ENCODE measurements at regions not wholly inside any gene's neighbourhood (a gene's known extent, or its start where the extent isn't known, plus 50 kb on each side); places are given as distances from the start of the nearest gene placed in this dataset.
"Not testable (repeated sequence)": the region's sequence is repeated elsewhere in the genome, so short reads cannot be mapped to it uniquely, and the experiment has no call there.

DNA sequence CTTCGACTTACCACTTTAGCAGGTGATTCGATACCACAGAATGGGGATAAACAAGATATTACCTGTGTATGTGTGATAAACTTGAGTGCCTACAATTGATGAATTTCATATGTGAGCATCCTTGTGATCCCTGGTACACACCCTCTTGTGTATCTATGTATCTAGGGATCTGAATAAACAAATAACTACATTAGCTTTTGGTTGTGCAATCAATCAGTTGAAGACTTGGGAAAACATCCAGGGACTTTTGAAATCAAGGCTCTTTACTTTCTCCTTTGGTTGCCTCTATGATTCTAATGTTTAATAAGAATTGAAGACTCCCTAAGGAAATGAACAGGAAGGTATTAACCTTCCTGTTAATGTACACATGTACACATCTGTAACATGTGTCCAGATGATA is 97.3 kb upstream of the DCC start:
- H3K36me3 ChIP-seq = no peaks in the 10 kb centered on the region
- TF ChIP-seq, protein P1, sequence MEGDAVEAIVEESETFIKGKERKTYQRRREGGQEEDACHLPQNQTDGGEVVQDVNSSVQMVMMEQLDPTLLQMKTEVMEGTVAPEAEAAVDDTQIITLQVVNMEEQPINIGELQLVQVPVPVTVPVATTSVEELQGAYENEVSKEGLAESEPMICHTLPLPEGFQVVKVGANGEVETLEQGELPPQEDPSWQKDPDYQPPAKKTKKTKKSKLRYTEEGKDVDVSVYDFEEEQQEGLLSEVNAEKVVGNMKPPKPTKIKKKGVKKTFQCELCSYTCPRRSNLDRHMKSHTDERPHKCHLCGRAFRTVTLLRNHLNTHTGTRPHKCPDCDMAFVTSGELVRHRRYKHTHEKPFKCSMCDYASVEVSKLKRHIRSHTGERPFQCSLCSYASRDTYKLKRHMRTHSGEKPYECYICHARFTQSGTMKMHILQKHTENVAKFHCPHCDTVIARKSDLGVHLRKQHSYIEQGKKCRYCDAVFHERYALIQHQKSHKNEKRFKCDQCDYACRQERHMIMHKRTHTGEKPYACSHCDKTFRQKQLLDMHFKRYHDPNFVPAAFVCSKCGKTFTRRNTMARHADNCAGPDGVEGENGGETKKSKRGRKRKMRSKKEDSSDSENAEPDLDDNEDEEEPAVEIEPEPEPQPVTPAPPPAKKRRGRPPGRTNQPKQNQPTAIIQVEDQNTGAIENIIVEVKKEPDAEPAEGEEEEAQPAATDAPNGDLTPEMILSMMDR (IDR thresholded peaks at IDR 0.05) = no peak
- DNase-seq (ENCODE audit: low spot score) = no peak
- no peaks in the 10 kb centered on the region for H3K9me3 ChIP-seq
- H3K4me1 ChIP-seq = no peaks in the 10 kb centered on the region
- H3K4me3 ChIP-seq = no peak overlapping the region
- H3K27ac ChIP-seq = no peak overlapping the region
- H3K27me3 ChIP-seq = no peaks in the 10 kb centered on the region

DNA sequence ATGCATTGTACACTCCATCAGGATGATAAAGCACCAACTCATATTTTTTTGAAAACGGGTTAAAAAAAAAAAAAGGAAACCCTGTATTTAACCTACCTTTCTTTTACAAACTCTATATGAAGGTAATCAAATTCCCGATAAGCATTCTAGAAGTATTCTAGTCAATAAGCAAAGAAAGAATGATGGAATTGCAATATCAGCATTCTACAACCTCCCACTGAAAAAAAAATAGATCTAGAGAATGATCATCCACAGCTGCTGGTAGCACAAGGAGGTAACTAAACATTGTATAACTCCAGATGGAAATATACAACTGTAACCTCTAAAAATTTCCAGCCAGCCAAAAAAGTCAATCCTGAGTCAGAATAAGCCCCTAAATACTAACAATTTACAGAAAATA is 95.3 kb upstream of the DCC start:
- no peak for DNase-seq (ENCODE audit: low spot score)
- H3K4me3 ChIP-seq = no peak overlapping the region
- TF ChIP-seq, protein P1 (IDR thresholded peaks at IDR 0.05) = no peak
- H3K27me3 ChIP-seq = no peaks in the 10 kb centered on the region
- H3K9me3 ChIP-seq = no peaks in the 10 kb centered on the region
- H3K36me3 ChIP-seq = no peaks in the 10 kb centered on the region
- H3K27ac ChIP-seq = no peak overlapping the region
- no peaks in the 10 kb centered on the region for H3K4me1 ChIP-seq

DNA sequence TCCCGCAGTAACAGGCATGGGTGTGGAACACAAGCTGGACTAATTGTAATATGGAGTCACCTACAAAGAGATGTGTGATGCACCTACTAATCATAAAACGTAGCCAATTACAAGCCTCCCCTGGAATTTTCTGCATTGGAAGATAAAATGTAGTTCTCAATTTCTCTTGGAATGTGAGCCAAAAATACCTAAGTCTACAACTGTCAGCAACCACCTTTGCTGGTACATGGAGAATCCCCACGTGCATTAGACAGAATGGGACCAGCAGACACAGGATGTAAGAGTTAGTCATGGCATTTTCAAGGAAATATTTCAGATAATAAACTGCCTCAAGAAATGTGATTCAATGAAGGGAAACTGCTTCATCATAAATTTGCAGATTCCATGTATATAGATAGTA is 85.6 kb upstream of the DCC start:
- no peaks in the 10 kb centered on the region for H3K36me3 ChIP-seq
- TF ChIP-seq, protein P1 (IDR thresholded peaks at IDR 0.05) = no peak
- no peak overlapping the region for H3K4me3 ChIP-seq
- H3K27ac ChIP-seq = no peak overlapping the region
- no peak for DNase-seq (ENCODE audit: low spot score)
- H3K9me3 ChIP-seq = no peaks in the 10 kb centered on the region
- H3K4me1 ChIP-seq = no peaks in the 10 kb centered on the region
- no peaks in the 10 kb centered on the region for H3K27me3 ChIP-seq

- not testable (repeated sequence) for H3K4me3 ChIP-seq; DNase-seq (ENCODE audit: low spot score); H3K4me1 ChIP-seq; H3K36me3 ChIP-seq; H3K27me3 ChIP-seq; H3K27ac ChIP-seq; H3K9me3 ChIP-seq
These were observed 82.6 kb upstream of the DCC start for GRCh38 chr18:52257417-52257816.

DNA sequence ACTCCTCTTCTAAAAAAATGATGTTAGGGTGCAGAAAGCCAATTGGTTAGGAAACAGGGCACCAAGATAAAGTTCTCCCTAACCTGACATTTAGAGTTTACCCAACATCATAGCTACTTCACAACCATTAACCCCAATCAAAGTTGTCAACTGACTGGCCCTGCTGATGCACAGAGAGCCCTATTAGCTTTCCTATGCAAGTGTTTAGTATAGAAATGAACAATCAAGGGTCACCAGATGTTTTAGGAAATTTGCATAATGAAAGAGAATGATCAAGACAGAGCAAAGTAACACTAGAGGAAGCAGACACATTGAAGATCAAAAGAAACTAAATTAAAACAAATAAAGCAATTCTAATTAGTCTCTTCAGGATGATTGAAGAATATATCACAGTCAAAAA is 64.2 kb upstream of the DCC start:
- TF ChIP-seq, protein P1 (IDR thresholded peaks at IDR 0.05) = no peak
- no peak for DNase-seq (ENCODE audit: low spot score)

DNA sequence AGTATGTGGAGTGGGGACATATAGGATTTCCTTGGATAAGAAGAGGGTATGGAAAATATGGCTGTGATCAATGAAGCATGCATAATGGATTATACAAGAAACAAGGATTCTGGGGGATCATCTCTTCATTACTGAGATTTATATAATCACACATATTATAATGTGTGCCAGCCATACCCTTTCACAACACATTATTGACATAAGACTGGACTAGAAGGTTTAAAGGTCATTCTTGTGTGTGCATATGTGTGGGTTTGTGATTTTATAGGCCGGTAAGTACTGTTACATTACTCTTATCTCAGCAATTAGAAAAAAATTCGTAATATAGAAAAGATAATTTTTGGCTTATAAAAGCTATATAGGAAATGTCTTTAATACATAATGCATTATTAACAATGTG is 62.2 kb upstream of the DCC start:
- TF ChIP-seq, protein P1 (IDR thresholded peaks at IDR 0.05) = no peak
- Histone ChIP-seq H3K4me1 (no peaks in the 10 kb centered on the region), H3K9me3 (no peaks in the 10 kb centered on the region), H3K36me3 (no peaks in the 10 kb centered on the region), H3K4me3 (no peak overlapping the region), H3K27ac (no peak overlapping the region), H3K27me3 (no peaks in the 10 kb centered on the region)
- no peak for DNase-seq (ENCODE audit: low spot score)

More for the DNA sequence above, 64.2 kb upstream of the DCC start:
- no peaks in the 10 kb centered on the region for H3K27me3 ChIP-seq
- H3K27ac ChIP-seq = no peak overlapping the region
- H3K36me3 ChIP-seq = no peaks in the 10 kb centered on the region
- H3K9me3 ChIP-seq = no peaks in the 10 kb centered on the region
- no peak overlapping the region for H3K4me3 ChIP-seq
- no peaks in the 10 kb centered on the region for H3K4me1 ChIP-seq
